ENCODE measurements at regions not wholly inside any gene's neighbourhood (a gene's known extent, or its start where the extent isn't known, plus 50 kb on each side); places are given as distances from the start of the nearest gene placed in this dataset.

GRCh38 chr10:53029449-53029848, 256.9 kb upstream of the MBL2 start:
- no peak for TF ChIP-seq CTCF (IDR thresholded peaks at IDR 0.05 in 4 of 5, conservative IDR thresholded peaks at IDR 0.05 in 1 of 5)
- no peak for TF ChIP-seq POLR2A (IDR thresholded peaks at IDR 0.05)
